ENCODE measurements at regions not wholly inside any gene's neighbourhood (a gene's known extent, or its start where the extent isn't known, plus 50 kb on each side); places are given as distances from the start of the nearest gene placed in this dataset.
"Not testable (repeated sequence)": the region's sequence is repeated elsewhere in the genome, so short reads cannot be mapped to it uniquely, and the experiment has no call there.

GRCh38 chr11:82191695-82192094 is 542.0 kb downstream of the FAM181B start:
- no peak for DNase-seq

GRCh38 chr11:82185925-82186324 is 547.7 kb downstream of the FAM181B start:
- DNase-seq, result no peak

DNA sequence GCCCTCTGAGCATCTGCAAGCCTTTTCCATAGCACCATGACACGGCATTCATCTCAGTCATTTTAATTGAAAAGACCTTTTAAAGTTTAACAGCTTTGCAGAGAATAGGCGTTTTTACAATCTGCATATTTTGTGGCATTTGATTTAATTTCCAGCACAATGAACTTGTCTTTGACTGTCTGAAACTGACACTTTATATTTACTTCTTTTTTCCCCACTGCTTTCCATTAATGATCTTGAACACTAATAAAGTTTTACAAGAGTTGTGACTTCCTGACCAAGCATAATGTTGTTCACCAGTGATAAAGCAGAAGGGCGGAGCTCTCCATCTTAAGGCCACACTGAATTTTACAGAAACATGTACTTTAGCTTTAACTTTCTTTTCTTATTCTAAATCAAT is 548.7 kb downstream of the FAM181B start:
- no peak for DNase-seq

DNA sequence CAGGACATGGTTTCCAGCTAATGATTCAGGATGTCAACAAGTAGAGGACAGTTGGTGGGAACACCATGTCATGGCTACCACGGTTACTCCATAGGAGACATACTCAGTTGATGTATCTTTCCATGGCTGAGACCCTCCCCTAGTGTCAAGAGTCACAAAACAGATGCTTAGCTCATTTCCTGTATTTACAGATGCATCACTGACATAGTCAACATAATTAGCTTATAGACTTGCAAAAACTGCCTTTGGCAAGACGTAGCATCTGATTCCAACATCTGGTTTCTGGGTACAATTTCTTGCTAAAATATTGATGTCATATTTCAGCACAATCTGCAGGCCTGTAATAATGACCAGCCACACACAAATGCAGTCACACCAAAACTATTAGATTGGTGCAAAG is 550.3 kb downstream of the FAM181B start:
- DNase-seq, result no peak

GRCh38 chr11:82182697-82183096 is 551.0 kb downstream of the FAM181B start:
- DNase-seq, result not testable (repeated sequence)

DNA sequence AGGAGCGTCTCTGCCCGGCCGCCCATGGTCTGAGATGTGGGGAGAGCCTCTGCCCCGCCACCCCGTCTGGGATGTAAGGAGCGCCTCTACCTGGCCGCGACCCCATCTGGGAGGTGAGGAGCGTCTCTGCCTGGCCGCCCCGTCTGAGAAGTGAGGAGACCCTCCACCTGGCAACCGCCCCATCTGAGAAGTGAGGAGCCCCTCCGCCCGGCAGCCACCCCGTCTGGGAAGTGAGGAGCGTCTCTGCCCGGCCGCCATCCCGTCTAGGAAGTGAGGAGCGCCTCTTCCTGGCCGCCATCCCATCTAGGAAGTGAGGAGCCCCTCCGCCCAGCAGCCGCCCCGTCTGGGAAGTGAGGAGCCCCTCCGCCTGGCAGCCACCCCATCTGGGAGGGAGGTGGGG is 551.9 kb downstream of the FAM181B start:
- not testable (repeated sequence) for DNase-seq

GRCh38 chr11:82176945-82177344 is 556.7 kb downstream of the FAM181B start:
- DNase-seq, result no peak

DNA sequence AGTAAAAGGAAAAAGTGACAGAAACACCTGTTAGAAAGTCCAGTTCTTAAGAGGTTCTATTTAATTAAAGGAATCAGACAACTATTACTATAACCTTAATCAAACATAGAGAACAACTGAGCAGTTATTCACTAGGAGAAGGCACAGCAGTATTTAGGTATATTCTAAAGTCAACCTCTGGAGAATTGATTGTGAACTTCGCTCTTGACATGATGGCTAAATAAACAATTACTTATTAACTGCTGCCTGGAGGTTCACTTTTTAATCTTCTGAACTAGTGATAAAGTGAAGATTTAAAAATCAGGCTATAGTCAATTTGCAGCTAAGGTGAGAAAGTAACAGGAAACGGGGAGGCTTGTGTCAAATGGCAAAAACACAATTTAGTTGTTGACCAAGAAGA is 557.3 kb downstream of the FAM181B start:
- no peak for DNase-seq

DNA sequence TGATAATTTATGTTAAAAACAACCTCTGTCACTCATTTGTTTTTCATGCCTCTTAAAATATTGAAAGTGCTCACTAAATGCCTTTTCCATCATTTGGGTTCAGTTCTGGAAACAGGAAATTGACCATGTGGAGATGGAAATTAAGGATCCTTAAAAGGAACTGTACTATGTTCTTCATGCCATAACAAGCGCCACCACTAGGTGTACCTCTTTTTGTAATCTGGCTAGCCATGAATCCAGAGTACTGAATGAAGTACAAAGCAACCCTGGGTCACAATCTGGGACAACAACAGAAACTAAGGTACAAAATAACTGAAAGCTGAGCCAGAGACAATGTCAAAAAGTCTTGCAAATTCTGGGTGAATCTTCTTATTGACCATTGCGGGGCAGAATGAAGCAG is 559.1 kb downstream of the FAM181B start:
- no peak for DNase-seq

DNA sequence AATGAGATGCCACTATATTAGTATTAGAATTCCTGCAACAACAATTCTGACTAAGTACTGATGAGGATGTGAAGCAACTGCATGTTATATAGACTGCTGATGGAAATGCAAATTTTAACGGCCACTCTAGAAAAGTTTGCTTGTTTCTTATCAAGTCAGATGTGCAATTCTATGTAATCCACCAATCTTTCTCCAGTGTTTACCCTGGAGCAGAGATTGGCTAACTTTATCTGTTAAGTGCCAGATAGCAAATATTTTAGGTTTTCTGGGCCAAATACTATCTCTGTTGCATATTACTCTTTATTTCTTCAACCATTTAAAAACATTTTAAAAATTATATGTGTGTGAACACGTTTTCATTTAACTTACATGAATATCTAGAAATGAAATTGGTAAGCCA is 586.9 kb downstream of the FAM181B start:
- no peak for DNase-seq

DNA sequence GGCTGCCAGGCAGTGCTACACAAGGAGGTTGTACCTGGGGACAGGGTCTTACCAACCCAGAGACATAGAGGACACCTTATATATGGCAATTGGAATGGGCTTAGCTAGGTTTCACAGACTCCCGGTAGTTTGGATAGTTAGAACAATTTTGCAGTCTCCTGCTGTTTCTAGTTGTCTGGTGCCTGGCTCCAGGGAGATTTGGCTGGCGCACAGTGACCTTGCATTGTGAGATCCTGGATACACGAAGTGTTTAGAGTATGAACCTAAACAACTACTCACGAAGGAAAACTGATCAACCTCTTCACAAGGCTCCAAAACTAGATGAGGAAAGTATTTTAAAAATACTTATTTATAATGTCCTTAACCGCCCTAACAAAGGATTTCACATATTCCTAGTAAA is 614.7 kb downstream of the FAM181B start:
- DNase-seq, result no peak

- no peak for DNase-seq
These were observed 616.3 kb downstream of the FAM181B start for GRCh38 chr11:82117362-82117761.

DNA sequence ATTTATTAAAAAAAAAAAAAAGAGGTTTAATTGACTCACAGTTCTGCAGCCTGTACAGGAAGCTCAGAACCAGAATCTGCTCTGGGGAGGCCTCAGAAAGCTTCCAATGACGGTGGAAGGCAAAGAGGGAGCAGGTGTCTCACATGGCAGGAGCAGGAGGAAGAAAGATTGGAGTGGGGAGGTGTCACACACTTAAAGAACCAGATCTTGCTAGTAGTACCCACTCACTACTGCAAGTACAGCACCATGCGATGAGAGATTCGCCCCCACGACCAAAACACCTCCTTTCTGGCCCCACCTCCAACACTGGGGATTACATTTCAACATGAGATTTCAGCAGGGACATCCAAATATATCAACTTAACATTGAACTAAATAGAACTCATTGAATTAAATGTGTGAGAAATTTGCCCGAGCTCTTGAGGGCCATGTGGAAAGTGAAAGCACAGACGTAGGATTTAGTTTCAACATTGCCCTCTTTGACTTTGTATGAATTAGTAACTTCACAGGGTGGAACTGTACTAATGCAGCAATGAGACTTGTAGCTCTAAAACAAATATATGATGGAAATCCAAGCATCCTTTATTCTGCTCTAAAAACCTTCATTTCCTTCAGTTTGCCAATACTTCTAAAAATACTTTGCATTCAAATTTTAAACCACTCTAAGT is 628.2 kb downstream of the FAM181B start:
- DNase-seq, result no peak

DNA sequence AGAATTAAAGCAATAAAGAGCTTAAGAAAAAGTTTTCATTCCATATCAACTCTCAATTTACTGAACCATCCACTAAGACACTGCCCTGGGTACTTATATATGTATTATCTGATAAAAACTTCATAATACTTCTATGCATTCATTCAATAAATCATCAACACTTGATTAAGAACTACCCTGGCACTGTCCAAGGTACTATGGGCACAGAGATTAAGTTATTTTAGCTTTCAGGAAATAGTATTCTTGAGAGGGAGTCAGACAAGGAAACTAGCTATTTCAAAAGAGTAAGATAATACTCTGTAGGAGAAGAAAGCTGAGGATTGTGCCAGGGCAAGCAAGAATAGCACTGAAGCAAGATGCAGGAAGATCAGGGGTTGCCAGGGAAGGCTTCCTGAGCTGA is 640.8 kb downstream of the FAM181B start:
- DNase-seq, result no peak

- DNase-seq, result no peak
These were observed 644.2 kb downstream of the FAM181B start for GRCh38 chr11:82089426-82089825.

DNA sequence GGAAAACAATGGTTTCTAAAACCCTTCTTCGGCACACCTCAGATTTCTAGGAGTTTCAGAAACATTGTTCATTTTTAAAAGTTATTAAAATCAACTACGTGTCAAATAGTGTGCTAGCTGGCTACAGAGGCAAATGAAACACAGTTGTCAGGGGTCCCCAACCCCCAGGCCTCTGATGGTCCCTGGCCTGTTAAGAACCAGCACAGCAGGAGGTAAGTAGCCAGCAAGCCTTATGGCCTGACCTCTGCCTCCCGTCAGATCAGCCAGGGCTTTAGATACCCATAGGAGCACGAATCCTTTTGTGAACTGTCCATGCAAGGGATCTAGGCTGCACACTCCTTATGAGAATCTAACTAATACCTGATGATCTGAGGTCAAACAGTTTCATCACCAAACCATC is 648.2 kb downstream of the FAM181B start:
- no peak for DNase-seq

DNA sequence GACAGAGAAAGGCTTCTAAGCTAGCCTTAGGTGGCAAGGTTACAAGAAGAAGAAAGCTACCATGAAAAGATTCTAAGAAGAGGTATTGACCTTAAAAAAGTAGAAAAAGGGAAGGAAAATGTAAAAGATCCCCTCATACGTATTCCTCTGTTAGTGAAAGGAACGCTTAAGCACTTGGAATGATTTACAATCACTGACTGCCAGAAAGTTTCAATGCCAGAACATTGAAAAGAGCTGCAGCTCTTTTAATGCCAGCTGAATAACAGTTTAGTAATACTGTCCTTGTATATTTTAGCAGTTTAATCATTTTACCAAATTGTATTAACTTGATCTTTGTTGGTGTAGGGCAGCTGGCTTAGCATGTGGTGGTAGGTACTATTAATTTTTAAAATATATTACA is 650.7 kb downstream of the FAM181B start:
- no peak for DNase-seq

- no peak for DNase-seq
These were observed 653.5 kb downstream of the FAM181B start for GRCh38 chr11:82080160-82080559.

GRCh38 chr11:82076126-82076525 is 657.5 kb downstream of the FAM181B start:
- no peak for DNase-seq

DNA sequence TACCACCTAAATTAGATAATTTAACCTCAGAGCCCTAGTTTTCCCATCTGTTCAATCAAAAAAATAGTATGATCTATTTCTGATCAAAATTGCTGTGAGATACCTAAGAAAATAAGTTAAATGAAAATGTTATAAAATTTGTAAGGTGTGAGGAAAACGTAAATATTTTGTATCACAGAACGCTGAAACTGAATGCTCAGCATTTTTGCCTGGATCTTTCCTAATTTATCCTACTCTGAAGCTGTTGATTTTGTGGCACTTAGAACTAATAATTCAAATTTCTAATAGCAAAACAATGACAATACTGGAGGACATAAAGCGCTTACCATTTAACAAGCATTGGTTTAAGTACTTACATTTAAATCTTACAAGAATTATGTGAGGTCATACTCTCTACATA is 674.2 kb downstream of the FAM181B start:
- no peak for DNase-seq

- DNase-seq, result no peak
These were observed 677.2 kb downstream of the FAM181B start for GRCh38 chr11:82056450-82056849.

GRCh38 chr11:82049199-82049598 is 684.5 kb downstream of the FAM181B start:
- DNase-seq, result no peak

DNA sequence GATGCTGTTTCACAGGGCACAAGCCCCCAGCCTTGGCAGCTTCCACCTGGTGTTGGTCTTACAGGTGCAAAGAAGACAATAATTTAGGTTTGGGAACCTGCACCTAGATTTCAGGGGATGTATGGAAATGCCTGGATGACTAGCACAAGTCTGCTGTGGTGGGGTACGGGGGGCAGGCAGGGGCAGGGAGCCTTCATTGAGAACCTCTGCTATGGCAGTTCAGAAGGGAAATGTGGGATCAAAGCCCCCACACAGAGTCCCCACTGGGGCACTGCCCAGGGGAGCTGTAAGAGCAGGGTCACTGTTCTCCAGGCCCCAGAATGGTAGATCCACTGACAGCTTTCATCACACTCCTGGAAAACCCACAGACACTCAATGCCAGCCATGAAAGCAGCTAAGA is 686.5 kb downstream of the FAM181B start:
- DNase-seq, result no peak

DNA sequence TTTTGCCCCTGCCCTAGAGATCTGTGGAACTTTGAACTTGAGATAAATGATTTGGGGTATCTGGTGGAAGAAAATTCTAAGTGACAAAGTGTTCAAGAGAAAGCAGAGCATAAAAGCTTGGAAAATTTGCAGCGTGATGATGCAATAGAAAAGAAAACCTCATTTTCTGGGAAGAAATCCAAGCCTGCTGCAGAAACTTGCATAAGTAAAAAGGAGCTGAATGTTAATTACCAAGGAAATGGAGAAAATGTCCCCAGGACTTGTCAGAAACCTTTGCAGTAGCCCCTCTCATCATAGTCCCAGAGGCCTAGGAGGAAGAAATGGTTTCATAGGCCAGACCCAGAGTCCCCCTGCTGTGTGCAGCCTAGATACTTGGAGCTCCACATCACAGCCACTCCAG is 686.9 kb downstream of the FAM181B start:
- no peak for DNase-seq

- no peak for DNase-seq
These were observed 687.8 kb downstream of the FAM181B start for GRCh38 chr11:82045748-82046457.
